ENCODE measurements at regions not wholly inside any gene's neighbourhood (a gene's known extent, or its start where the extent isn't known, plus 50 kb on each side); places are given as distances from the start of the nearest gene placed in this dataset.

DNA sequence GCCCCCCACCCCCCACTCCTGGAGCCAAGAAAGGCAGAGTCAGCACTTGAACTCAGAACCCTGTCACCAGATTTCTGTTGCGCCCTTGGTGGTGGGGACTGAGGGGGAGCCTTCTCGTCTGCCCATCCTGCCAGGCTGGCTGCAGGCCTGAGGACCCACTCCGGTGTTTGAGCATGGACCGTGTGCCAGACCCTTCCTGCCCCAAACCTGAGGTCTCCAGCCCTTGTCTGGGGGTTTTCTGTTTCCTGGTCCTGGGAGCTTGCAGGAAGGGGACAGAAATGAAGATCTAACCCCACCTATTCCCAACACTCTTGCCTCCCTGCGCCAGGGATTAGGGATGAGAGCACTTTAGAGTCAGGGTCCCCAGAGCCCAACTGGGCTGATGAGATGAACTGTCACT, 190.6 kb downstream of the HAUS1 start:
- BruUV-seq (replicated peaks), result TSS peak; percentile 85
- H3K36me3 ChIP-seq (ENCODE audit: low read depth), result no peaks in the 10 kb centered on the region
- H3K9me2 ChIP-seq (ENCODE audit: insufficient read depth), result no peaks in the 10 kb centered on the region
- peaks cover 48% of the 10 kb centered on the region for H3F3A ChIP-seq (ENCODE audit: insufficient read depth, low read depth)
- peak overlapping the region; percentile 97 for H3K27ac ChIP-seq
- intact Hi-C loops (cut with micrococcal nuclease; ENCODE audit: unreplicated experiment), result loop anchor here (1.0 kb wide), 3 partner anchors 28 to 139 kb away; no protein-coding TSS in a partner anchor
- ChIA-PET POLR2A (ENCODE audit: unreplicated experiment) (no interaction called here), CTCF (no interaction called here)
- H3K4me3 ChIP-seq, result peak overlapping the region; percentile 45; the same call in 1 of the 2 replicates
- H3K9me3 ChIP-seq (ENCODE audit: insufficient read depth, low read depth), result no peaks in the 10 kb centered on the region
- H3K4me1 ChIP-seq (replicated peaks; ENCODE audit: insufficient read depth), result peaks cover 75% of the 10 kb centered on the region
- no peak for DNase-seq
- peaks cover 4% of the 10 kb centered on the region; the same call in 1 of the 2 replicates for H3K79me2 ChIP-seq (ENCODE audit: low read depth)
- no peaks in the 10 kb centered on the region for H3K27me3 ChIP-seq (ENCODE audit: insufficient read depth, low read depth)
- no peak for TF ChIP-seq EZH2 (IDR thresholded peaks at IDR 0.05; ENCODE audit: low read depth)
- TF ChIP-seq, protein P1, sequence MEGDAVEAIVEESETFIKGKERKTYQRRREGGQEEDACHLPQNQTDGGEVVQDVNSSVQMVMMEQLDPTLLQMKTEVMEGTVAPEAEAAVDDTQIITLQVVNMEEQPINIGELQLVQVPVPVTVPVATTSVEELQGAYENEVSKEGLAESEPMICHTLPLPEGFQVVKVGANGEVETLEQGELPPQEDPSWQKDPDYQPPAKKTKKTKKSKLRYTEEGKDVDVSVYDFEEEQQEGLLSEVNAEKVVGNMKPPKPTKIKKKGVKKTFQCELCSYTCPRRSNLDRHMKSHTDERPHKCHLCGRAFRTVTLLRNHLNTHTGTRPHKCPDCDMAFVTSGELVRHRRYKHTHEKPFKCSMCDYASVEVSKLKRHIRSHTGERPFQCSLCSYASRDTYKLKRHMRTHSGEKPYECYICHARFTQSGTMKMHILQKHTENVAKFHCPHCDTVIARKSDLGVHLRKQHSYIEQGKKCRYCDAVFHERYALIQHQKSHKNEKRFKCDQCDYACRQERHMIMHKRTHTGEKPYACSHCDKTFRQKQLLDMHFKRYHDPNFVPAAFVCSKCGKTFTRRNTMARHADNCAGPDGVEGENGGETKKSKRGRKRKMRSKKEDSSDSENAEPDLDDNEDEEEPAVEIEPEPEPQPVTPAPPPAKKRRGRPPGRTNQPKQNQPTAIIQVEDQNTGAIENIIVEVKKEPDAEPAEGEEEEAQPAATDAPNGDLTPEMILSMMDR (conservative IDR thresholded peaks at IDR 0.05), result no peak
- H2AFZ ChIP-seq, result no peak overlapping the region
- H3K4me2 ChIP-seq, result peak overlapping the region; percentile 72
- no peaks in the 10 kb centered on the region for H4K20me1 ChIP-seq (ENCODE audit: insufficient read depth)

GRCh38 chr18:46295416-46295815, 191.2 kb downstream of the HAUS1 start:
- Histone ChIP-seq H3K36me3 (ENCODE audit: low read depth) (no peaks in the 10 kb centered on the region), H3K27ac (peak overlapping the region; percentile 97), H3K9me3 (ENCODE audit: insufficient read depth, low read depth) (no peaks in the 10 kb centered on the region), H4K20me1 (ENCODE audit: insufficient read depth) (no peaks in the 10 kb centered on the region), H3K79me2 (ENCODE audit: low read depth) (peaks cover 4% of the 10 kb centered on the region; the same call in 1 of the 2 replicates), H3K4me2 (peak overlapping the region; percentile 72), H3K4me3 (no peak overlapping the region), H3F3A (ENCODE audit: insufficient read depth, low read depth) (peaks cover 48% of the 10 kb centered on the region), H2AFZ (no peak overlapping the region), H3K4me1 (replicated peaks; ENCODE audit: insufficient read depth) (peaks cover 73% of the 10 kb centered on the region), H3K27me3 (ENCODE audit: insufficient read depth, low read depth) (no peaks in the 10 kb centered on the region), H3K9me2 (ENCODE audit: insufficient read depth) (no peaks in the 10 kb centered on the region)
- no TSS peak for BruUV-seq (replicated peaks)
- DNase-seq, result no peak
- ChIA-PET POLR2A (ENCODE audit: unreplicated experiment) (no interaction called here), CTCF (no interaction called here)
- intact Hi-C loops (cut with micrococcal nuclease; ENCODE audit: unreplicated experiment), result no loop called here
- TF ChIP-seq, protein P1 (conservative IDR thresholded peaks at IDR 0.05), result no peak
- no peak for TF ChIP-seq EZH2 (IDR thresholded peaks at IDR 0.05; ENCODE audit: low read depth)

DNA sequence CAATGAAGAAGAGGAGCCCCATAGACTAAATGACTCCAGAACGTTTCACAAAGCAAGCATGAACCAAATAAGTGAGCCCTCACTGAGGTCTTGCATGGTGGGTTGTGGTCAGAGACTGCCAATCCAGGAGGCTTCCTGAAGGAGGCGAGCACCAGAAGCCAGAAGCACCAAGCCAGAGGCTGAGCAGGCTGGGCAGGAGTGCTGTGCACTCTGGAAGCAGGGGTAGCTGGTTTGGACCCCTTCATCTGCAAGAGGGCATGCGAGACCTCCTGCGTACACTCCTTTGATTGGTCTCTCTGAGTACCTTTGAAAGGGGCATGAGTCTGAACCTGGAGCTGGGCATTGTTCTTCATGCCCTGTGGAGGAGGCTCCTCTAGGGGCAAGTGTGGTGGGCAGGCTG, 192.5 kb downstream of the HAUS1 start:
- no peak overlapping the region for H3K4me3 ChIP-seq
- no peaks in the 10 kb centered on the region for H3K36me3 ChIP-seq (ENCODE audit: low read depth)
- TF ChIP-seq, protein P1 (conservative IDR thresholded peaks at IDR 0.05), result no peak
- TF ChIP-seq EZH2 (IDR thresholded peaks at IDR 0.05; ENCODE audit: low read depth), result no peak
- H3K27me3 ChIP-seq (ENCODE audit: insufficient read depth, low read depth), result no peaks in the 10 kb centered on the region
- H3K4me1 ChIP-seq (replicated peaks; ENCODE audit: insufficient read depth), result peaks cover 65% of the 10 kb centered on the region
- peak overlapping the region; percentile 53 for H3K27ac ChIP-seq
- H3K4me2 ChIP-seq, result peak overlapping the region; percentile 27
- ChIA-PET CTCF (no interaction called here), POLR2A (ENCODE audit: unreplicated experiment) (no interaction called here)
- intact Hi-C loops (cut with micrococcal nuclease; ENCODE audit: unreplicated experiment), result no loop called here
- no peaks in the 10 kb centered on the region for H3K9me2 ChIP-seq (ENCODE audit: insufficient read depth)
- H3K79me2 ChIP-seq (ENCODE audit: low read depth), result peaks cover 4% of the 10 kb centered on the region; the same call in 1 of the 2 replicates
- H3F3A ChIP-seq (ENCODE audit: insufficient read depth, low read depth), result peaks cover 48% of the 10 kb centered on the region
- no TSS peak for BruUV-seq (replicated peaks)
- no peak overlapping the region for H2AFZ ChIP-seq
- no peaks in the 10 kb centered on the region for H3K9me3 ChIP-seq (ENCODE audit: insufficient read depth, low read depth)
- DNase-seq, result no peak
- no peaks in the 10 kb centered on the region for H4K20me1 ChIP-seq (ENCODE audit: insufficient read depth)
